ENCODE measurements at regions not wholly inside any gene's neighbourhood (a gene's known extent, or its start where the extent isn't known, plus 50 kb on each side); places are given as distances from the start of the nearest gene placed in this dataset.

- H3K27ac Mint-ChIP-seq: no peak overlapping the region
- TF ChIP-seq GABPB1 (CRISPR knock-in tag; IDR thresholded peaks at IDR 0.05): no peak
- no peak for TF ChIP-seq CBFB (CRISPR knock-in tag; IDR thresholded peaks at IDR 0.05; ENCODE audit: low read depth)
- no peak for TF ChIP-seq ZNF416 (CRISPR knock-in tag; IDR thresholded peaks at IDR 0.05)
- TF ChIP-seq FOXJ3 (CRISPR knock-in tag; IDR thresholded peaks at IDR 0.05; ENCODE audit: borderline replicate concordance): no peak
- TF ChIP-seq NR1H2 (CRISPR knock-in tag; IDR thresholded peaks at IDR 0.05): no peak
- no peak for TF ChIP-seq TEAD1 (CRISPR knock-in tag; IDR thresholded peaks at IDR 0.05)
- TF ChIP-seq, protein P1, sequence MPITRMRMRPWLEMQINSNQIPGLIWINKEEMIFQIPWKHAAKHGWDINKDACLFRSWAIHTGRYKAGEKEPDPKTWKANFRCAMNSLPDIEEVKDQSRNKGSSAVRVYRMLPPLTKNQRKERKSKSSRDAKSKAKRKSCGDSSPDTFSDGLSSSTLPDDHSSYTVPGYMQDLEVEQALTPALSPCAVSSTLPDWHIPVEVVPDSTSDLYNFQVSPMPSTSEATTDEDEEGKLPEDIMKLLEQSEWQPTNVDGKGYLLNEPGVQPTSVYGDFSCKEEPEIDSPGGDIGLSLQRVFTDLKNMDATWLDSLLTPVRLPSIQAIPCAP (CRISPR knock-in tag; IDR thresholded peaks at IDR 0.05): no peak
- ChIA-PET CTCF (no interaction called here), POLR2A (no interaction called here)
- peaks cover 14% of the 10 kb centered on the region for H3K9me3 Mint-ChIP-seq
- peaks cover 4% of the 10 kb centered on the region for H3K27me3 Mint-ChIP-seq (ENCODE audit: low read depth)
- no peak overlapping the region for H3K4me3 Mint-ChIP-seq
- DNase-seq (ENCODE audit: low spot score) (no peak), ATAC-seq (no peak)
- H3K36me3 Mint-ChIP-seq: peaks cover 4% of the 10 kb centered on the region
- no peaks in the 10 kb centered on the region for H3K4me1 Mint-ChIP-seq
These were observed 340.2 kb downstream of the DRD1 start for GRCh38 chr5:175103746-175104145.

DNA sequence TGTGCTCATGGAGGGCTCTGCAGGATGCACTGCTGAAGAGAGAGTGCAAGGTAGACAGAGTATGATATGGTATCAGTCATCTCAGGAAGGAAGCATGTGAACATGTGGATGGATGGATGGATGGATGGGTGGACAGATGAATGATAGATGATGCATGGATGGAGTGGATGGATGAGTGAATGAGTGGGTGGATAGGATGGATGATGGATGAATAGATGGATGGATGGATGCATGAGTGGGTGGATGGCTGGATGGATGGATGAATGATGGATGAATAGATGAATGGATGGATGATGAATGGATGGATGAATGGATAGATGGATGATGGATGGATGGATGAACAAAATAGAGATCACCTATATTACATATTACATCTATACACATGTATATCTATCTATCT is 341.3 kb downstream of the DRD1 start:
- Mint-ChIP-seq H3K36me3 (no peaks in the 10 kb centered on the region), H3K9me3 (peaks cover 4% of the 10 kb centered on the region), H3K4me3 (no peak overlapping the region), H3K27ac (no peak overlapping the region), H3K4me1 (no peaks in the 10 kb centered on the region), H3K27me3 (ENCODE audit: low read depth) (no peaks in the 10 kb centered on the region)
- CTCF ChIA-PET: no interaction called here
- TF ChIP-seq GABPB1 (CRISPR knock-in tag; IDR thresholded peaks at IDR 0.05): no peak
- TF ChIP-seq ZNF232 (CRISPR knock-in tag; IDR thresholded peaks at IDR 0.05): no peak
- no peak for TF ChIP-seq RELA (CRISPR knock-in tag; IDR thresholded peaks at IDR 0.05; ENCODE audit: borderline replicate concordance)
- TF ChIP-seq KAT7 (CRISPR knock-in tag; IDR thresholded peaks at IDR 0.05; ENCODE audit: borderline replicate concordance): no peak
- TF ChIP-seq, protein P2, sequence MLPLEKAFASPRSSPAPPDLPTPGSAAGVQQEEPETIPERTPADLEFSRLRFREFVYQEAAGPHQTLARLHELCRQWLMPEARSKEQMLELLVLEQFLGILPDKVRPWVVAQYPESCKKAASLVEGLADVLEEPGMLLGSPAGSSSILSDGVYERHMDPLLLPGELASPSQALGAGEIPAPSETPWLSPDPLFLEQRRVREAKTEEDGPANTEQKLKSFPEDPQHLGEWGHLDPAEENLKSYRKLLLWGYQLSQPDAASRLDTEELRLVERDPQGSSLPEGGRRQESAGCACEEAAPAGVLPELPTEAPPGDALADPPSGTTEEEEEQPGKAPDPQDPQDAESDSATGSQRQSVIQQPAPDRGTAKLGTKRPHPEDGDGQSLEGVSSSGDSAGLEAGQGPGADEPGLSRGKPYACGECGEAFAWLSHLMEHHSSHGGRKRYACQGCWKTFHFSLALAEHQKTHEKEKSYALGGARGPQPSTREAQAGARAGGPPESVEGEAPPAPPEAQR (CRISPR knock-in tag; IDR thresholded peaks at IDR 0.05): no peak
- TF ChIP-seq AR (CRISPR knock-in tag; IDR thresholded peaks at IDR 0.05): no peak
- no peak for TF ChIP-seq MYBL2 (CRISPR knock-in tag; IDR thresholded peaks at IDR 0.05)
- ATAC-seq: no peak
- no peak for DNase-seq (ENCODE audit: low spot score)
- POLR2A ChIA-PET: no interaction called here

GRCh38 chr5:175098301-175098700 is 345.7 kb downstream of the DRD1 start:
- ChIA-PET CTCF (interaction anchor here (0.8 kb wide), 1 partner anchor 188 kb away, joined by 3 read pairs; no protein-coding TSS in a partner anchor), POLR2A (no interaction called here)
- Mint-ChIP-seq H3K27me3 (ENCODE audit: low read depth) (no peaks in the 10 kb centered on the region), H3K9me3 (no peaks in the 10 kb centered on the region), H3K36me3 (no peaks in the 10 kb centered on the region), H3K4me1 (peaks cover 7% of the 10 kb centered on the region), H3K4me3 (no peak overlapping the region), H3K27ac (no peak overlapping the region)
- ATAC-seq: no peak
- no peak for DNase-seq (ENCODE audit: low spot score)
- no peak for TF ChIP-seq ZNF416 (CRISPR knock-in tag; IDR thresholded peaks at IDR 0.05)
- TF ChIP-seq, protein P3, sequence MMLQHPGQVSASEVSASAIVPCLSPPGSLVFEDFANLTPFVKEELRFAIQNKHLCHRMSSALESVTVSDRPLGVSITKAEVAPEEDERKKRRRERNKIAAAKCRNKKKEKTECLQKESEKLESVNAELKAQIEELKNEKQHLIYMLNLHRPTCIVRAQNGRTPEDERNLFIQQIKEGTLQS (CRISPR knock-in tag; conservative IDR thresholded peaks at IDR 0.05): no peak
- TF ChIP-seq ZNF423 (CRISPR knock-in tag; IDR thresholded peaks at IDR 0.05): no peak
- TF ChIP-seq MXD4 (CRISPR knock-in tag; IDR thresholded peaks at IDR 0.05; ENCODE audit: borderline replicate concordance): no peak
- no peak for TF ChIP-seq CREB1 (CRISPR knock-in tag; IDR thresholded peaks at IDR 0.05)
- no peak for TF ChIP-seq ELF4 (CRISPR knock-in tag; IDR thresholded peaks at IDR 0.05; ENCODE audit: low read depth)
- no peak for TF ChIP-seq AFF4 (CRISPR knock-in tag; IDR thresholded peaks at IDR 0.05; ENCODE audit: borderline replicate concordance)
- TF ChIP-seq NFATC4 (CRISPR knock-in tag; IDR thresholded peaks at IDR 0.05): no peak
- TF ChIP-seq IRF2 (CRISPR knock-in tag; IDR thresholded peaks at IDR 0.05; ENCODE audit: borderline replicate concordance, low read depth): no peak
- TF ChIP-seq, protein P4, sequence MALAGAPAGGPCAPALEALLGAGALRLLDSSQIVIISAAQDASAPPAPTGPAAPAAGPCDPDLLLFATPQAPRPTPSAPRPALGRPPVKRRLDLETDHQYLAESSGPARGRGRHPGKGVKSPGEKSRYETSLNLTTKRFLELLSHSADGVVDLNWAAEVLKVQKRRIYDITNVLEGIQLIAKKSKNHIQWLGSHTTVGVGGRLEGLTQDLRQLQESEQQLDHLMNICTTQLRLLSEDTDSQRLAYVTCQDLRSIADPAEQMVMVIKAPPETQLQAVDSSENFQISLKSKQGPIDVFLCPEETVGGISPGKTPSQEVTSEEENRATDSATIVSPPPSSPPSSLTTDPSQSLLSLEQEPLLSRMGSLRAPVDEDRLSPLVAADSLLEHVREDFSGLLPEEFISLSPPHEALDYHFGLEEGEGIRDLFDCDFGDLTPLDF (CRISPR knock-in tag; IDR thresholded peaks at IDR 0.05): no peak

Measured in WTC11 (cell line).